Mesenchymal stem cell (in vitro differentiated cells and primary cell): ENCODE measurements at regions not wholly inside any gene's neighbourhood (a gene's known extent, or its start where the extent isn't known, plus 50 kb on each side); places are given as distances from the start of the nearest gene placed in this dataset.

ENCODE experiments used
- DNase-seq: peaks from one replicate; pipeline ENCODE4 v3.0.0-alpha.2; 2013
- H2AFZ ChIP-seq: one replicate; pipeline ENCODE4 v1.6.1; 2013; ENCODE audit warnings: low read depth, mild to moderate bottlenecking, control low read depth, inconsistent platforms, low read length, moderate library complexity
- H2AK5ac ChIP-seq: 2 replicates; pipeline ENCODE4 v1.6.1; 2013; ENCODE audit warnings: low read length, moderate library complexity, mild to moderate bottlenecking, inconsistent platforms; ENCODE audit not compliant: severe bottlenecking
- H2BK120ac ChIP-seq: one replicate; pipeline ENCODE4 v1.6.1; 2013; ENCODE audit warnings: low read depth, mild to moderate bottlenecking, inconsistent platforms, low read length, moderate library complexity
- H2BK12ac ChIP-seq, 2 experiments: one replicate each; pipeline ENCODE4 v1.6.1; 2013; ENCODE audit warnings: inconsistent platforms in 2 of 2, low read length in 2 of 2, mild to moderate bottlenecking in 2 of 2, moderate library complexity in 2 of 2, control low read depth in 1 of 2
- H2BK15ac ChIP-seq: one replicate; pipeline ENCODE4 v1.6.1; 2013; ENCODE audit warnings: mild to moderate bottlenecking, low read depth, inconsistent platforms; ENCODE audit not compliant: poor library complexity, severe bottlenecking
- H2BK5ac ChIP-seq: 2 replicates; pipeline ENCODE4 v1.6.1; 2013; ENCODE audit warnings: low read depth, mild to moderate bottlenecking, low read length, control low read depth, inconsistent platforms; ENCODE audit not compliant: poor library complexity, severe bottlenecking
- H3K14ac ChIP-seq, 2 experiments: one replicate each; pipeline ENCODE4 v1.6.1; 2013; ENCODE audit warnings: inconsistent platforms in 2 of 2, low read length in 2 of 2, control low read depth in 1 of 2, mild to moderate bottlenecking in 1 of 2, moderate library complexity in 1 of 2
- H3K18ac ChIP-seq, 2 experiments: one replicate each; pipeline ENCODE4 v1.6.1; 2013; ENCODE audit warnings: inconsistent platforms in 2 of 2, low read length in 2 of 2, control low read depth in 1 of 2, low read depth in 1 of 2, mild to moderate bottlenecking in 1 of 2
- H3K23ac ChIP-seq, 2 experiments: one replicate each; pipeline ENCODE4 v1.6.1; 2013; ENCODE audit warnings: inconsistent platforms in 2 of 2, low read length in 2 of 2, mild to moderate bottlenecking in 2 of 2, moderate library complexity in 2 of 2, control low read depth in 1 of 2
- H3K27ac ChIP-seq: 2 replicates; pipeline ENCODE4 v1.5.1; 2013; ENCODE audit warnings: mild to moderate bottlenecking, moderate library complexity, low read length, control low read depth, inconsistent platforms; ENCODE audit not compliant: poor library complexity, severe bottlenecking
- H3K27me3 ChIP-seq, 2 experiments: 2 replicates each; pipeline versions ENCODE4 v1.6.1 to v1.7.0; 2013; ENCODE audit warnings: low read length in 2 of 2, mild to moderate bottlenecking in 2 of 2, moderate library complexity in 2 of 2, control low read depth in 1 of 2, inconsistent platforms in 1 of 2; ENCODE audit not compliant: control insufficient read depth in 1 of 2, insufficient read depth in 1 of 2
- H3K36me3 ChIP-seq, 2 experiments: 2 replicates each; pipeline versions ENCODE4 v1.6.1 to v1.7.0; 2013; ENCODE audit warnings: low read length in 2 of 2, control low read depth in 1 of 2, inconsistent platforms in 1 of 2, low read depth in 1 of 2, mild to moderate bottlenecking in 1 of 2; ENCODE audit not compliant: insufficient read depth in 2 of 2, control insufficient read depth in 1 of 2
- H3K4ac ChIP-seq, 2 experiments: one replicate each; pipeline ENCODE4 v1.6.1; 2013; ENCODE audit warnings: inconsistent platforms in 2 of 2, low read length in 2 of 2, mild to moderate bottlenecking in 2 of 2, moderate library complexity in 2 of 2, control low read depth in 1 of 2, low read depth in 1 of 2
- H3K4me1 ChIP-seq: 2 replicates; pipeline ENCODE4 v1.6.1; 2013; ENCODE audit warnings: low read depth, low read length, control low read depth; ENCODE audit not compliant: control insufficient read depth, insufficient read depth
- H3K4me2 ChIP-seq: 2 replicates; pipeline ENCODE4 v1.6.1; 2013; ENCODE audit warnings: low read length, mild to moderate bottlenecking, inconsistent platforms; ENCODE audit not compliant: poor library complexity, severe bottlenecking
- H3K4me3 ChIP-seq, 2 experiments: 2 replicates each; pipeline versions ENCODE4 v1.5.1 to v1.7.0; 2013; ENCODE audit warnings: low read length in 2 of 2, mild to moderate bottlenecking in 2 of 2, control low read depth in 1 of 2, low read depth in 1 of 2; ENCODE audit not compliant: insufficient read depth in 1 of 2
- H3K79me1 ChIP-seq: replicated peaks from 2 replicates; pipeline ENCODE4 v1.6.1; 2013; ENCODE audit warnings: mild to moderate bottlenecking, control low read depth, low read length, inconsistent platforms; ENCODE audit not compliant: poor library complexity, severe bottlenecking
- H3K9ac ChIP-seq: 2 replicates; pipeline ENCODE4 v1.7.0; 2013; ENCODE audit warnings: mild to moderate bottlenecking, low read length, moderate library complexity
- H3K9me3 ChIP-seq: 2 replicates; pipeline ENCODE4 v1.7.0; 2013; ENCODE audit warnings: mild to moderate bottlenecking, low read length; ENCODE audit not compliant: control insufficient read depth
- H4K8ac ChIP-seq: one replicate; pipeline ENCODE4 v1.6.1; 2013; ENCODE audit warnings: inconsistent platforms, mild to moderate bottlenecking, low read length, moderate library complexity
- H4K91ac ChIP-seq: one replicate; pipeline ENCODE4 v1.6.1; 2013; ENCODE audit warnings: mild to moderate bottlenecking, low read length, inconsistent platforms
- WGBS: methylation state at CpG from one replicate; pipeline ENCODE4 v1.1.7; 2013; ENCODE audit warnings: mixed read lengths; 5-methylcytosine and 5-hydroxymethylcytosine counted together

GRCh38 chr22:48639021-48639795 is 1188.5 kb downstream of the BRD1 start:
- Histone ChIP-seq H3K27ac (no peak overlapping the region), H2BK5ac (no peak overlapping the region), H3K4ac (no peak overlapping the region), H2AFZ (no peak overlapping the region), H2AK5ac (no peak overlapping the region), H2BK12ac (no peak overlapping the region), H3K36me3 (no peaks in the 10 kb centered on the region), H3K4me1 (no peaks in the 10 kb centered on the region), H4K91ac (no peak overlapping the region), H3K9me3 (no peaks in the 10 kb centered on the region), H4K8ac (no peak overlapping the region), H2BK15ac (no peak overlapping the region), H3K4me2 (no peak overlapping the region), H3K9ac (no peak overlapping the region), H2BK120ac (no peak overlapping the region), H3K27me3 (no peaks in the 10 kb centered on the region), H3K14ac (no peak overlapping the region), H3K79me1 (no peaks in the 10 kb centered on the region), H3K18ac (no peak overlapping the region), H3K4me3 (no peak overlapping the region), H3K23ac (no peak overlapping the region)
- WGBS, result 91% methylated on average over 19 of the region's 19 CpGs
- no peak for DNase-seq

GRCh38 chr22:48637231-48637630 is 1190.4 kb downstream of the BRD1 start:
- H3K27ac ChIP-seq, result no peak overlapping the region
- H3K9me3 ChIP-seq, result no peaks in the 10 kb centered on the region
- H3K4ac ChIP-seq, result no peak overlapping the region
- H3K79me1 ChIP-seq, result no peaks in the 10 kb centered on the region
- H3K27me3 ChIP-seq, result no peaks in the 10 kb centered on the region
- no peak overlapping the region for H2BK15ac ChIP-seq
- H4K91ac ChIP-seq, result no peak overlapping the region
- H2BK5ac ChIP-seq, result no peak overlapping the region
- H2AK5ac ChIP-seq, result no peak overlapping the region
- no peak overlapping the region for H3K14ac ChIP-seq
- H3K4me2 ChIP-seq, result no peak overlapping the region
- no peak overlapping the region for H3K9ac ChIP-seq
- H2BK120ac ChIP-seq, result no peak overlapping the region
- H3K4me3 ChIP-seq, result no peak overlapping the region
- DNase-seq, result no peak
- no peaks in the 10 kb centered on the region for H3K36me3 ChIP-seq
- no peaks in the 10 kb centered on the region for H3K4me1 ChIP-seq
- no peak overlapping the region for H3K23ac ChIP-seq
- H3K18ac ChIP-seq, result no peak overlapping the region
- H4K8ac ChIP-seq, result no peak overlapping the region
- H2BK12ac ChIP-seq, result no peak overlapping the region
- 95% methylated on average over 16 of the region's 16 CpGs for WGBS
- no peak overlapping the region for H2AFZ ChIP-seq

- no peak overlapping the region for H3K4ac ChIP-seq
- no peaks in the 10 kb centered on the region for H3K27me3 ChIP-seq
- no peaks in the 10 kb centered on the region for H3K36me3 ChIP-seq
- H3K14ac ChIP-seq, result no peak overlapping the region
- H3K4me1 ChIP-seq, result no peaks in the 10 kb centered on the region
- no peak overlapping the region for H2AFZ ChIP-seq
- H4K8ac ChIP-seq, result no peak overlapping the region
- H3K9me3 ChIP-seq, result no peaks in the 10 kb centered on the region
- 81% methylated on average over 6 of the region's 6 CpGs for WGBS
- H3K79me1 ChIP-seq, result no peaks in the 10 kb centered on the region
- H2BK12ac ChIP-seq, result no peak overlapping the region
- DNase-seq, result no peak
- no peak overlapping the region for H3K27ac ChIP-seq
- H2BK5ac ChIP-seq, result no peak overlapping the region
- no peak overlapping the region for H3K4me2 ChIP-seq
- H2BK15ac ChIP-seq, result no peak overlapping the region
- no peak overlapping the region for H3K9ac ChIP-seq
- H4K91ac ChIP-seq, result no peak overlapping the region
- H2BK120ac ChIP-seq, result no peak overlapping the region
- H2AK5ac ChIP-seq, result no peak overlapping the region
- H3K4me3 ChIP-seq, result no peak overlapping the region
- no peak overlapping the region for H3K18ac ChIP-seq
- no peak overlapping the region for H3K23ac ChIP-seq
Observed at GRCh38 chr22:48636746-48637145, 1190.9 kb downstream of the BRD1 start.

- no peak overlapping the region for H3K27ac ChIP-seq
- H3K4me3 ChIP-seq, result no peak overlapping the region
- no peak overlapping the region for H2BK12ac ChIP-seq
- no peak overlapping the region for H3K4me2 ChIP-seq
- H2BK15ac ChIP-seq, result no peak overlapping the region
- H4K8ac ChIP-seq, result no peak overlapping the region
- no peak overlapping the region for H3K23ac ChIP-seq
- H3K4me1 ChIP-seq, result no peaks in the 10 kb centered on the region
- DNase-seq, result no peak
- WGBS, result 45% methylated on average over 6 of the region's 10 CpGs
- H3K18ac ChIP-seq, result no peak overlapping the region
- H2BK5ac ChIP-seq, result no peak overlapping the region
- no peak overlapping the region for H3K4ac ChIP-seq
- no peaks in the 10 kb centered on the region for H3K36me3 ChIP-seq
- no peaks in the 10 kb centered on the region for H3K79me1 ChIP-seq
- H2BK120ac ChIP-seq, result no peak overlapping the region
- no peak overlapping the region for H2AFZ ChIP-seq
- H3K9me3 ChIP-seq, result no peaks in the 10 kb centered on the region
- no peak overlapping the region for H2AK5ac ChIP-seq
- no peak overlapping the region for H3K14ac ChIP-seq
- no peak overlapping the region for H3K9ac ChIP-seq
- H3K27me3 ChIP-seq, result no peaks in the 10 kb centered on the region
- no peak overlapping the region for H4K91ac ChIP-seq
Observed at GRCh38 chr22:48635816-48636215, 1191.9 kb downstream of the BRD1 start.
